ENCODE measurements at regions not wholly inside any gene's neighbourhood (a gene's known extent, or its start where the extent isn't known, plus 50 kb on each side); places are given as distances from the start of the nearest gene placed in this dataset.

DNA sequence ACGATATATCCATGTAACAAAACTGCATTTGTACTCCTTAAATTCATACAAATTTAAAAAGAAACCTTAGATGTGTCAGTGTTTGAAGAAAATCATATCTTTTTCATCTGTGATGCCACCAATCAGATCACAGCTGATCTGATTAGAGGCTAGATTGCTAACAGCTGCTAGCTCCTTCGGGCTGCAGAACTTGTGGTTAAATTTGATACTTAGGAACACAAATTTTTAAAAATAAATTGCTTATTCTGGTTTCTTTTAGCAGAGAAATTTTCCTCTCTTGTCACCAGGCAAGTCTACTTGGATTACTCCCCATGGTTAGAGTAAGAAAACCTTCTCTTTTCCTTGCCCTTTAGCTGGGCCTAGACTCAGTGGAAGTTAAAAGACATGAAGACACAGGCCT is 94.6 kb upstream of the RANBP6 start:
- H3K27me3 ChIP-seq (replicated peaks in 1 of 4; ENCODE audit: control insufficient read depth in 3 of 4, extremely low read depth in 1 of 4, insufficient read depth in 3 of 4, low read length in 3 of 4) = no peaks in the 10 kb centered on the region
- no peak overlapping the region for H3K27ac ChIP-seq (ENCODE audit: low read depth, low read length)
- H4K91ac ChIP-seq (replicated peaks; ENCODE audit: insufficient read length, low read length) = no peak overlapping the region
- H3K14ac ChIP-seq (ENCODE audit: insufficient read length) = no peak overlapping the region
- no peaks in the 10 kb centered on the region for H3K23me2 ChIP-seq (ENCODE audit: low read depth, low read length)
- H3K4me2 ChIP-seq (ENCODE audit: insufficient read depth in 1 of 2, low read depth in 2 of 2, low read length in 2 of 2) = no peak overlapping the region
- no peak overlapping the region for H3K23ac ChIP-seq (ENCODE audit: insufficient read length)
- no peaks in the 10 kb centered on the region for H3K79me1 ChIP-seq (ENCODE audit: low read depth, low read length)
- H3K36me3 ChIP-seq (ENCODE audit: control insufficient read depth in 2 of 4, insufficient read depth in 4 of 4, low read length in 3 of 4) = no peaks in the 10 kb centered on the region
- H3K79me2 ChIP-seq (ENCODE audit: control insufficient read depth in 1 of 2, insufficient read depth in 2 of 2, low read length in 2 of 2) = no peaks in the 10 kb centered on the region
- TF ChIP-seq RFX5 (IDR thresholded peaks at IDR 0.05; ENCODE audit: borderline replicate concordance, low read depth, low read length) (no peak), PHF8 (conservative IDR thresholded peaks at IDR 0.05; ENCODE audit: low read depth, low read length) (no peak), ASH2L (IDR thresholded peaks at IDR 0.05; ENCODE audit: low read length) (no peak), NANOG (IDR thresholded peaks at IDR 0.05; ENCODE audit: insufficient read depth, low read depth, low read length, poor library complexity, severe bottlenecking) (no peak), RBBP5 (IDR thresholded peaks at IDR 0.05; ENCODE audit: borderline replicate concordance, low read depth, low read length) (no peak), GABPA (IDR thresholded peaks at IDR 0.05; ENCODE audit: borderline replicate concordance, insufficient read depth, low read length) (no peak), SRF (IDR thresholded peaks at IDR 0.05; ENCODE audit: low read depth, low read length) (no peak), TCF12 (IDR thresholded peaks at IDR 0.05; ENCODE audit: low read depth, low read length) (no peak), BACH1 (IDR thresholded peaks at IDR 0.05; ENCODE audit: low read length) (no peak), POLR2AphosphoS5 (IDR thresholded peaks at IDR 0.05; ENCODE audit: low read depth, low read length) (no peak), TBP (IDR thresholded peaks at IDR 0.05; ENCODE audit: low read depth, low read length) (no peak), POU5F1 (IDR thresholded peaks at IDR 0.05; ENCODE audit: low read depth, low read length) (no peak), TEAD4 (IDR thresholded peaks at IDR 0.05; ENCODE audit: low read depth, low read length) (no peak)
- no peak overlapping the region for H3K18ac ChIP-seq (ENCODE audit: extremely low read depth, low read length)
- H3K9ac ChIP-seq (replicated peaks in 1 of 4; ENCODE audit: extremely low read depth in 1 of 4, low read depth in 3 of 4, low read length in 3 of 4) = no peak overlapping the region
- DNase-seq (ENCODE audit: low read depth in 1 of 2, low spot score in 2 of 2) = no peak
- H3K4me1 ChIP-seq (replicated peaks in 1 of 4; ENCODE audit: control insufficient read depth in 3 of 4, insufficient read depth in 4 of 4, low read length in 3 of 4) = peaks cover 0 to 4% (median 1%) of the 10 kb centered on the region in 4 experiments; a peak in 3 of 7 replicates
- H4K20me1 ChIP-seq (replicated peaks in 1 of 2; ENCODE audit: control insufficient read depth in 1 of 2, insufficient read depth in 2 of 2, low read length in 2 of 2) = no peaks in the 10 kb centered on the region
- no peak overlapping the region for H2BK5ac ChIP-seq (ENCODE audit: low read depth, low read length)
- H3K4me3 ChIP-seq (ENCODE audit: extremely low read depth in 1 of 4, insufficient read depth in 2 of 4, low read depth in 3 of 4, low read length in 4 of 4) = no peak overlapping the region
- H2BK15ac ChIP-seq (ENCODE audit: low read length) = no peak overlapping the region
- H4K5ac ChIP-seq (ENCODE audit: insufficient read length, low read depth, low read length) = no peak overlapping the region
- H3K4ac ChIP-seq (replicated peaks; ENCODE audit: insufficient read length, low read depth, low read length) = no peak overlapping the region
- WGBS, 2 experiments (ENCODE audit: extremely low coverage in 1 of 2, insufficient coverage in 1 of 2, insufficient read length in 1 of 2, insufficient replicate concordance in 2 of 2, low coverage in 1 of 2, low lambda C conversion rate in 2 of 2, missing lambda C conversion rate in 1 of 2) = 88% methylated on average over 2 of the region's 2 CpGs; no CpG with 5 or more reads in 1 of the 2 experiments
- no peak for FAIRE-seq
- CTCF ChIA-PET (ENCODE audit: partially characterized antibody) = interaction anchor here (1.9 to 3.6 kb wide), 2 partner anchors 56 to 196 kb away, joined by 5 to 17 read pairs; no protein-coding TSS in a partner anchor
- no peak overlapping the region for H2BK20ac ChIP-seq (ENCODE audit: low read length)
- peaks cover 8 to 11% of the 10 kb centered on the region in 2 experiments; a peak in 1 of 4 replicates for H3K9me3 ChIP-seq (ENCODE audit: insufficient read depth in 2 of 2, low read depth in 1 of 2, low read length in 1 of 2)
- no peak overlapping the region for H4K8ac ChIP-seq (ENCODE audit: extremely low read depth, insufficient read depth, low read length)
- H2AK5ac ChIP-seq (ENCODE audit: low read depth, low read length) = no peak overlapping the region
- H2BK120ac ChIP-seq (replicated peaks; ENCODE audit: low read depth, low read length) = no peak overlapping the region
- no peak overlapping the region for H3K56ac ChIP-seq (replicated peaks; ENCODE audit: insufficient read length, low read depth, low read length)
- no peak overlapping the region for H2AFZ ChIP-seq (ENCODE audit: low read length)
- no peak overlapping the region for H2BK12ac ChIP-seq (ENCODE audit: low read depth, low read length)
- POLR2A ChIA-PET (ENCODE audit: partially characterized antibody) = no interaction called here

Measured in H1 (cell line).